ENCODE measurements at regions not wholly inside any gene's neighbourhood (a gene's known extent, or its start where the extent isn't known, plus 50 kb on each side); places are given as distances from the start of the nearest gene placed in this dataset.

GRCh38 chr6:23265270-23265669 is 695.9 kb downstream of the HDGFL1 start:
- Histone ChIP-seq H3K27ac (no peak overlapping the region), H3K27me3 (no peaks in the 10 kb centered on the region), H3K4me3 (no peak overlapping the region), H3K4me1 (no peaks in the 10 kb centered on the region), H3K36me3 (no peaks in the 10 kb centered on the region), H3K9me3 (peaks cover 0 to 9% (median 3%) of the 10 kb centered on the region in 4 donors)
- TF ChIP-seq EP300 (IDR thresholded peaks at IDR 0.05): no peak
- no peak for TF ChIP-seq CTCF (IDR thresholded peaks at IDR 0.05)
- no peak for TF ChIP-seq POLR2A (IDR thresholded peaks at IDR 0.05)
- no peak for TF ChIP-seq POLR2AphosphoS5 (IDR thresholded peaks at IDR 0.05)
- no peak for DNase-seq
- intact Hi-C loops (cut with DNase I; ENCODE audit: low total_unique reads): no loop called here
- WGBS, 5 donors: 88 to 94% (median 90%) methylated on average over 7 of the region's 7 CpGs

GRCh38 chr6:23266536-23266935 is 697.2 kb downstream of the HDGFL1 start:
- Histone ChIP-seq H3K27ac (no peak overlapping the region), H3K27me3 (no peaks in the 10 kb centered on the region), H3K9me3 (no peaks in the 10 kb centered on the region), H3K4me1 (no peaks in the 10 kb centered on the region), H3K36me3 (no peaks in the 10 kb centered on the region), H3K4me3 (no peak overlapping the region)
- 87 to 92% (median 89%) methylated on average over 7 of the region's 7 CpGs for WGBS, 5 donors
- no peak for DNase-seq
- no peak for TF ChIP-seq CTCF (IDR thresholded peaks at IDR 0.05)
- TF ChIP-seq EP300 (IDR thresholded peaks at IDR 0.05): no peak
- TF ChIP-seq POLR2AphosphoS5 (IDR thresholded peaks at IDR 0.05): no peak
- TF ChIP-seq POLR2A (IDR thresholded peaks at IDR 0.05): no peak
- intact Hi-C loops (cut with DNase I; ENCODE audit: low total_unique reads): no loop called here

GRCh38 chr6:23267651-23268050 is 698.3 kb downstream of the HDGFL1 start:
- intact Hi-C loops (cut with DNase I; ENCODE audit: low total_unique reads): no loop called here
- Histone ChIP-seq H3K27ac (no peak overlapping the region), H3K27me3 (no peaks in the 10 kb centered on the region), H3K9me3 (no peaks in the 10 kb centered on the region), H3K4me1 (no peaks in the 10 kb centered on the region), H3K36me3 (no peaks in the 10 kb centered on the region), H3K4me3 (no peak overlapping the region)
- WGBS, 5 donors: 48 to 66% (median 59%) methylated on average over 2 of the region's 2 CpGs
- no peak for TF ChIP-seq POLR2AphosphoS5 (IDR thresholded peaks at IDR 0.05)
- TF ChIP-seq POLR2A (IDR thresholded peaks at IDR 0.05): no peak
- TF ChIP-seq EP300 (IDR thresholded peaks at IDR 0.05): no peak
- TF ChIP-seq CTCF (IDR thresholded peaks at IDR 0.05): no peak
- DNase-seq: no peak

GRCh38 chr6:23268348-23268747 is 699.0 kb downstream of the HDGFL1 start:
- Histone ChIP-seq H3K4me1 (no peaks in the 10 kb centered on the region), H3K36me3 (no peaks in the 10 kb centered on the region), H3K4me3 (no peak overlapping the region), H3K27ac (no peak overlapping the region), H3K27me3 (no peaks in the 10 kb centered on the region), H3K9me3 (no peaks in the 10 kb centered on the region)
- WGBS, 5 donors: 88 to 92% (median 89%) methylated on average over 4 of the region's 4 CpGs
- intact Hi-C loops (cut with DNase I; ENCODE audit: low total_unique reads): no loop called here
- TF ChIP-seq CTCF (IDR thresholded peaks at IDR 0.05) (no peak), POLR2A (IDR thresholded peaks at IDR 0.05) (no peak), POLR2AphosphoS5 (IDR thresholded peaks at IDR 0.05) (no peak), EP300 (IDR thresholded peaks at IDR 0.05) (no peak)
- DNase-seq: no peak

All from stomach (tissue), 8 donors.